Thymus (tissue), 11 donors: ENCODE measurements at regions not wholly inside any gene's neighbourhood (a gene's known extent, or its start where the extent isn't known, plus 50 kb on each side); places are given as distances from the start of the nearest gene placed in this dataset.

Source experiments
- DNase-seq, 9 donors: peaks; one replicate each; pipeline ENCODE4 v3.0.0-alpha.2; 2013; ENCODE audit warnings: low spot score in 9 of 9, low read depth in 6 of 9, missing footprints in 1 of 9
- H3K27ac ChIP-seq, 2 donors: one replicate each; pipeline ENCODE4 v1.5.1; 2013; ENCODE audit warnings: control low read depth in 1 of 2, low read depth in 1 of 2, low read length in 1 of 2, mild to moderate bottlenecking in 1 of 2, moderate library complexity in 1 of 2
- H3K27me3 ChIP-seq, 2 donors: one replicate each; pipeline ENCODE4 v1.5.1; 2013; ENCODE audit warnings: low read length in 1 of 2; ENCODE audit not compliant: control insufficient read depth in 2 of 2, insufficient read depth in 1 of 2
- H3K36me3 ChIP-seq, 2 donors: one replicate each; pipeline ENCODE4 v1.5.1; 2013; ENCODE audit warnings: low read length in 1 of 2, mild to moderate bottlenecking in 1 of 2, moderate library complexity in 1 of 2; ENCODE audit not compliant: control insufficient read depth in 2 of 2, insufficient read depth in 2 of 2
- H3K4me1 ChIP-seq, 2 donors: one replicate each; pipeline ENCODE4 v1.5.1; 2013; ENCODE audit warnings: low read length in 2 of 2; ENCODE audit not compliant: control insufficient read depth in 2 of 2, insufficient read depth in 2 of 2
- H3K4me3 ChIP-seq, 2 donors: one replicate each; pipeline ENCODE4 v1.5.1; 2013; ENCODE audit warnings: low read length in 2 of 2, control low read depth in 1 of 2, mild to moderate bottlenecking in 1 of 2
- H3K9me3 ChIP-seq, 2 donors: one replicate each; pipeline ENCODE4 v1.5.1; 2013; ENCODE audit warnings: low read length in 1 of 2, mild to moderate bottlenecking in 1 of 2; ENCODE audit not compliant: control insufficient read depth in 2 of 2, insufficient read depth in 1 of 2
- WGBS: extraction: QIAGEN DNeasy Blood & Tissue Kit; methylation state at CpG from one replicate; pipeline ENCODE4 v1.1.7; 2013; 5-methylcytosine and 5-hydroxymethylcytosine counted together
- donor health status: healthy.

- H3K4me1 ChIP-seq, result peaks cover 0 to 6% of the 10 kb centered on the region in 2 donors
- no peaks in the 10 kb centered on the region for H3K9me3 ChIP-seq
- no peaks in the 10 kb centered on the region for H3K36me3 ChIP-seq
- H3K4me3 ChIP-seq, result no peak overlapping the region
- DNase-seq, result no peak
- H3K27ac ChIP-seq, result no peak overlapping the region
- no peaks in the 10 kb centered on the region for H3K27me3 ChIP-seq
Measured at GRCh38 chr2:147509821-147510220, 335.0 kb upstream of the ACVR2A start.

GRCh38 chr2:147506889-147507288, 337.9 kb upstream of the ACVR2A start:
- DNase-seq, result no peak
- H3K27me3 ChIP-seq, result no peaks in the 10 kb centered on the region
- no peak overlapping the region for H3K4me3 ChIP-seq
- no peaks in the 10 kb centered on the region for H3K4me1 ChIP-seq
- H3K9me3 ChIP-seq, result no peaks in the 10 kb centered on the region
- H3K36me3 ChIP-seq, result no peaks in the 10 kb centered on the region
- no peak overlapping the region for H3K27ac ChIP-seq
- WGBS, result 98% methylated on average over 27 of the region's 27 CpGs

GRCh38 chr2:147502711-147503290, 342.0 kb upstream of the ACVR2A start:
- no peak overlapping the region for H3K4me3 ChIP-seq
- H3K27ac ChIP-seq, result no peak overlapping the region
- 92% methylated on average over 3 of the region's 3 CpGs for WGBS
- H3K27me3 ChIP-seq, result no peaks in the 10 kb centered on the region
- H3K36me3 ChIP-seq, result no peaks in the 10 kb centered on the region
- H3K4me1 ChIP-seq, result no peaks in the 10 kb centered on the region
- no peak for DNase-seq
- H3K9me3 ChIP-seq, result no peaks in the 10 kb centered on the region

GRCh38 chr2:147501968-147502367, 342.9 kb upstream of the ACVR2A start:
- Histone ChIP-seq H3K9me3 (no peaks in the 10 kb centered on the region), H3K36me3 (no peaks in the 10 kb centered on the region), H3K4me1 (no peaks in the 10 kb centered on the region), H3K4me3 (no peak overlapping the region), H3K27me3 (no peaks in the 10 kb centered on the region), H3K27ac (no peak overlapping the region)
- DNase-seq, result no peak
- WGBS, result 95% methylated on average over 4 of the region's 4 CpGs

- WGBS, result 54% methylated on average over 1 of the region's 1 CpG
- DNase-seq, result no peak
- H3K27me3 ChIP-seq, result no peaks in the 10 kb centered on the region
- H3K27ac ChIP-seq, result no peak overlapping the region
- H3K36me3 ChIP-seq, result no peaks in the 10 kb centered on the region
- no peaks in the 10 kb centered on the region for H3K4me1 ChIP-seq
- no peak overlapping the region for H3K4me3 ChIP-seq
- no peaks in the 10 kb centered on the region for H3K9me3 ChIP-seq
Measured at GRCh38 chr2:147500819-147501395, 343.9 kb upstream of the ACVR2A start.

- H3K4me1 ChIP-seq, result no peaks in the 10 kb centered on the region
- H3K27ac ChIP-seq, result no peak overlapping the region
- DNase-seq, result peak in 4 of 9 donors; percentile 6 to 56 (median 17)
- WGBS, result 9% methylated on average over 3 of the region's 3 CpGs
- H3K36me3 ChIP-seq, result no peaks in the 10 kb centered on the region
- H3K9me3 ChIP-seq, result no peaks in the 10 kb centered on the region
- no peak overlapping the region for H3K4me3 ChIP-seq
- H3K27me3 ChIP-seq, result no peaks in the 10 kb centered on the region
Measured at GRCh38 chr2:147500229-147500628, 344.6 kb upstream of the ACVR2A start.

- Histone ChIP-seq H3K27ac (no peak overlapping the region), H3K27me3 (no peaks in the 10 kb centered on the region), H3K36me3 (no peaks in the 10 kb centered on the region), H3K9me3 (no peaks in the 10 kb centered on the region), H3K4me3 (no peak overlapping the region), H3K4me1 (no peaks in the 10 kb centered on the region)
- no peak for DNase-seq
- 31% methylated on average over 2 of the region's 2 CpGs for WGBS
Measured at GRCh38 chr2:147499785-147500184, 345.0 kb upstream of the ACVR2A start.

GRCh38 chr2:147495734-147496133, 349.1 kb upstream of the ACVR2A start:
- 96% methylated on average over 5 of the region's 5 CpGs for WGBS
- no peak for DNase-seq
- Histone ChIP-seq H3K36me3 (no peaks in the 10 kb centered on the region), H3K9me3 (no peaks in the 10 kb centered on the region), H3K4me1 (no peaks in the 10 kb centered on the region), H3K4me3 (no peak overlapping the region), H3K27ac (no peak overlapping the region), H3K27me3 (no peaks in the 10 kb centered on the region)

GRCh38 chr2:147492471-147492870, 352.4 kb upstream of the ACVR2A start:
- Histone ChIP-seq H3K27ac (no peak overlapping the region), H3K27me3 (no peaks in the 10 kb centered on the region), H3K4me1 (no peaks in the 10 kb centered on the region), H3K36me3 (no peaks in the 10 kb centered on the region), H3K4me3 (no peak overlapping the region), H3K9me3 (no peaks in the 10 kb centered on the region)
- no peak for DNase-seq
- 97% methylated on average over 2 of the region's 2 CpGs for WGBS
